ENCODE measurements at regions not wholly inside any gene's neighbourhood (a gene's known extent, or its start where the extent isn't known, plus 50 kb on each side); places are given as distances from the start of the nearest gene placed in this dataset.

- H3K9me3 Mint-ChIP-seq: peaks cover 4% of the 10 kb centered on the region
- H3K4me3 ChIP-seq: peak overlapping the region; percentile 90
- TF ChIP-seq EZH2phosphoT487 (IDR thresholded peaks at IDR 0.05) (no peak), CTCF (IDR thresholded peaks at IDR 0.05) (peak; percentile 66)
- H3K27me3 Mint-ChIP-seq (ENCODE audit: insufficient read depth, low read depth): peaks cover 4% of the 10 kb centered on the region
- peak overlapping the region; percentile 64 for H3K27ac Mint-ChIP-seq
- H3K4me1 Mint-ChIP-seq: peaks cover 25% of the 10 kb centered on the region
- H3K4me1 ChIP-seq: peaks cover 7% of the 10 kb centered on the region
- peak overlapping the region; percentile 87 for H3K4me2 ChIP-seq
- no peak overlapping the region for H3K9ac ChIP-seq
- no peaks in the 10 kb centered on the region for H3K36me3 ChIP-seq
- no peaks in the 10 kb centered on the region for H3K27me3 ChIP-seq
- H3K79me2 ChIP-seq (ENCODE audit: low read depth): peaks cover 14% of the 10 kb centered on the region
- peak; percentile 88 for DNase-seq (ENCODE audit: low spot score)
- no peaks in the 10 kb centered on the region for H4K20me1 ChIP-seq (ENCODE audit: low read depth)
- H3F3A ChIP-seq (ENCODE audit: low read depth): peaks cover 3% of the 10 kb centered on the region
- peak overlapping the region; percentile 99 for H2AFZ ChIP-seq (replicated peaks)
- peaks cover 1% of the 10 kb centered on the region for H3K36me3 Mint-ChIP-seq
- no peaks in the 10 kb centered on the region for H3K9me3 ChIP-seq (ENCODE audit: low read depth)
- H3K27ac ChIP-seq: no peak overlapping the region
- H3K4me3 Mint-ChIP-seq: peak overlapping the region; percentile 95
Measured at GRCh38 chr4:184538023-184538599, 63.8 kb upstream of the IRF2 start.

- H3K9ac ChIP-seq: peak overlapping the region; percentile 59
- no peaks in the 10 kb centered on the region for H3K9me3 ChIP-seq (ENCODE audit: low read depth)
- peak overlapping the region; percentile 87 for H3K4me2 ChIP-seq
- no peak overlapping the region for H3K27ac ChIP-seq
- no peaks in the 10 kb centered on the region for H4K20me1 ChIP-seq (ENCODE audit: low read depth)
- TF ChIP-seq EZH2 (IDR thresholded peaks at IDR 0.05): no peak
- peak overlapping the region; percentile 64 for H3K27ac Mint-ChIP-seq
- H3K4me3 Mint-ChIP-seq: peak overlapping the region; percentile 95
- peaks cover 3% of the 10 kb centered on the region for H3F3A ChIP-seq (ENCODE audit: low read depth)
- no peaks in the 10 kb centered on the region for H3K27me3 ChIP-seq
- H3K36me3 ChIP-seq: no peaks in the 10 kb centered on the region
- H3K4me1 Mint-ChIP-seq: peaks cover 25% of the 10 kb centered on the region
- peaks cover 14% of the 10 kb centered on the region for H3K79me2 ChIP-seq (ENCODE audit: low read depth)
- DNase-seq (ENCODE audit: low spot score): peak; percentile 97
- H2AFZ ChIP-seq (replicated peaks): peak overlapping the region; percentile 99
- peaks cover 4% of the 10 kb centered on the region for H3K27me3 Mint-ChIP-seq (ENCODE audit: insufficient read depth, low read depth)
- H3K36me3 Mint-ChIP-seq: peaks cover 1% of the 10 kb centered on the region
- H3K4me1 ChIP-seq: peaks cover 7% of the 10 kb centered on the region
- H3K9me3 Mint-ChIP-seq: peaks cover 4% of the 10 kb centered on the region
- H3K4me3 ChIP-seq: peak overlapping the region; percentile 90
Measured at GRCh38 chr4:184537269-184538022, 63.1 kb upstream of the IRF2 start.

GRCh38 chr4:184536881-184537248 is 62.5 kb upstream of the IRF2 start:
- no peak for DNase-seq (ENCODE audit: low spot score)
- TF ChIP-seq CTCF (IDR thresholded peaks at IDR 0.05): no peak
- TF ChIP-seq EZH2phosphoT487 (IDR thresholded peaks at IDR 0.05): no peak
- Histone ChIP-seq H3K36me3 (no peaks in the 10 kb centered on the region), H3K27ac (no peak overlapping the region), H3K9ac (peak overlapping the region; percentile 59), H3K4me2 (peak overlapping the region; percentile 87), H3K4me1 (peaks cover 7% of the 10 kb centered on the region), H3K4me3 (peak overlapping the region; percentile 90), H2AFZ (replicated peaks) (peak overlapping the region; percentile 99), H3F3A (ENCODE audit: low read depth) (peaks cover 3% of the 10 kb centered on the region), H3K79me2 (ENCODE audit: low read depth) (peaks cover 14% of the 10 kb centered on the region), H3K9me3 (ENCODE audit: low read depth) (no peaks in the 10 kb centered on the region), H4K20me1 (ENCODE audit: low read depth) (no peaks in the 10 kb centered on the region), H3K27me3 (no peaks in the 10 kb centered on the region)
- H3K9me3 Mint-ChIP-seq: peaks cover 4% of the 10 kb centered on the region
- H3K27ac Mint-ChIP-seq: peak overlapping the region; percentile 61
- peaks cover 4% of the 10 kb centered on the region for H3K27me3 Mint-ChIP-seq (ENCODE audit: insufficient read depth, low read depth)
- peaks cover 4% of the 10 kb centered on the region for H3K36me3 Mint-ChIP-seq
- peak overlapping the region; percentile 95 for H3K4me3 Mint-ChIP-seq
- H3K4me1 Mint-ChIP-seq: peaks cover 25% of the 10 kb centered on the region
